ENCODE measurements at regions not wholly inside any gene's neighbourhood (a gene's known extent, or its start where the extent isn't known, plus 50 kb on each side); places are given as distances from the start of the nearest gene placed in this dataset.

DNA sequence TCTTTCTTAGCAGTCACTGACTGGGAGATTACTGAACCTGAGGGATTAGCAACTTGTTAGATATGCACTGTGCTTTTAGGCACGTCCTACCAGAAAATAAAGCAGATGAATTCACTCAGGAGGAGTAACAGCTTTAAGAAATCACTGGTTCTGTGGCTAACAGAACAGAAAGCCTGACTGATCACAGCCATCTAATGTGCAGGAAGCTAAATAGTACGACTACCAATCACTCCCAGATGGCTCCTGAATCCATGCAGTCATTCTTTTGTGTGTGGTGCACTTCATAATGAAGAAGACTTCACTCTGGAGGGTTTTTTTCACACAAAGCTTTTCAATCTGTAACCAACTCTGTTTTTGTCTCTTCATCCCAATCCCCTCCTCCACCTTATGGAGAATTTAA is 305.3 kb upstream of the INTU start:
- Histone ChIP-seq H3K36me3 (ENCODE audit: control insufficient read depth in 2 of 2, extremely low read depth in 1 of 2, insufficient read depth in 2 of 2, low read length in 2 of 2) (no peaks in the 10 kb centered on the region), H3K4me1 (ENCODE audit: control insufficient read depth, extremely low read depth, insufficient read depth, low read length) (no peaks in the 10 kb centered on the region), H3K79me2 (ENCODE audit: control insufficient read depth, insufficient read depth, low read length) (no peaks in the 10 kb centered on the region), H3K4me3 (replicated peaks in 1 of 3; ENCODE audit: insufficient read depth in 1 of 3, low read depth in 1 of 3, low read length in 3 of 3) (no peak overlapping the region), H4K20me1 (replicated peaks; ENCODE audit: control insufficient read depth, extremely low read depth, insufficient read depth, low read length) (no peaks in the 10 kb centered on the region), H3K9me3 (replicated peaks; ENCODE audit: control insufficient read depth, insufficient read depth, low read length) (no peaks in the 10 kb centered on the region), H3K27ac (ENCODE audit: insufficient read depth, low read depth, low read length) (no peak overlapping the region), H3K9ac (replicated peaks; ENCODE audit: extremely low read depth, insufficient read depth, low read length) (no peak overlapping the region), H3K27me3 (ENCODE audit: control insufficient read depth in 2 of 2, insufficient read depth in 2 of 2, low read length in 2 of 2) (no peaks in the 10 kb centered on the region), H3K4me2 (ENCODE audit: insufficient read depth, low read length) (no peak overlapping the region), H2AFZ (ENCODE audit: low read depth, low read length) (no peak overlapping the region), H3K9me1 (replicated peaks; ENCODE audit: control insufficient read depth, extremely low read depth, insufficient read depth, low read length) (no peaks in the 10 kb centered on the region)
- BruUV-seq (replicated peaks) = no TSS peak
- ChIA-PET CTCF (no interaction called here), POLR2A (no interaction called here)
- dilution Hi-C loops (cut with MboI; ENCODE audit: extremely low pct_ligation_motif_present, low sequenced_read_pairs) = no loop called here
- TF ChIP-seq CTCF (IDR thresholded peaks at IDR 0.05; ENCODE audit: extremely low read depth in 1 of 2, insufficient read depth in 1 of 2, low read depth in 1 of 2, low read length in 2 of 2) (no peak), MYC (IDR thresholded peaks at IDR 0.05; ENCODE audit: low read depth, low read length) (no peak), JUN (IDR thresholded peaks at IDR 0.05; ENCODE audit: borderline replicate concordance, insufficient read depth, insufficient read length, low read depth) (no peak), POLR2A (IDR thresholded peaks at IDR 0.05; ENCODE audit: low read depth, low read length) (no peak), EZH2 (IDR thresholded peaks at IDR 0.05; ENCODE audit: borderline replicate concordance, low read depth, low read length, severe bottlenecking) (no peak), FOS (IDR thresholded peaks at IDR 0.05; ENCODE audit: borderline replicate concordance, insufficient read depth, low read length) (no peak), GATA2 (IDR thresholded peaks at IDR 0.05; ENCODE audit: insufficient read depth, insufficient read length, low read depth, low read length) (no peak), POLR2AphosphoS5 (IDR thresholded peaks at IDR 0.05; ENCODE audit: insufficient read depth, low read depth, low read length) (no peak)
- TF ChIP-seq, protein P1, sequence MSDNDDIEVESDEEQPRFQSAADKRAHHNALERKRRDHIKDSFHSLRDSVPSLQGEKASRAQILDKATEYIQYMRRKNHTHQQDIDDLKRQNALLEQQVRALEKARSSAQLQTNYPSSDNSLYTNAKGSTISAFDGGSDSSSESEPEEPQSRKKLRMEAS (IDR thresholded peaks at IDR 0.05; ENCODE audit: insufficient read depth, insufficient read length) = no peak
- intact Hi-C loops (cut with micrococcal nuclease) = no loop called here
- FAIRE-seq (no peak), DNase-seq (ENCODE audit: low read depth, low spot score) (no peak)
